ENCODE measurements at regions not wholly inside any gene's neighbourhood (a gene's known extent, or its start where the extent isn't known, plus 50 kb on each side); places are given as distances from the start of the nearest gene placed in this dataset.

GRCh38 chr5:133883916-133884315 lies 84.5 kb downstream of the C5orf15 start:
- BruUV-seq (replicated peaks): no TSS peak
- no peak overlapping the region for H3K4me3 ChIP-seq (ENCODE audit: low read depth in 2 of 2, low read length in 2 of 2)
- in situ Hi-C loops (cut with HindIII; ENCODE audit: low pct_unique_long_range_greater_than_20kb, low sequenced_read_pairs): no loop called here
- intact Hi-C loops (cut with micrococcal nuclease; ENCODE audit: unreplicated experiment): no loop called here
- H3K4me1 ChIP-seq (ENCODE audit: control insufficient read depth, insufficient read depth, low read length): peaks cover 4% of the 10 kb centered on the region; the same call in 1 of the 2 replicates
- no peaks in the 10 kb centered on the region for H3K36me3 ChIP-seq (ENCODE audit: control insufficient read depth, insufficient read depth, low read length)
- H3K27me3 ChIP-seq (ENCODE audit: control insufficient read depth, insufficient read depth, low read length): no peaks in the 10 kb centered on the region
- CTCF ChIA-PET: no interaction called here
- POLR2A ChIA-PET: no interaction called here
- no peaks in the 10 kb centered on the region for H3K9me3 ChIP-seq (ENCODE audit: control insufficient read depth, insufficient read depth, low read depth, low read length)
- H3K27ac ChIP-seq (ENCODE audit: low read length): no peak overlapping the region
- ATAC-seq: no peak
- no peak for DNase-seq (ENCODE audit: low read depth, low spot score)
- TF ChIP-seq SIN3A (IDR thresholded peaks at IDR 0.05; ENCODE audit: borderline replicate concordance, insufficient read depth, low read depth, low read length): no peak
- no peak for TF ChIP-seq CTCF (IDR thresholded peaks at IDR 0.05)
- TF ChIP-seq POLR2AphosphoS5 (IDR thresholded peaks at IDR 0.05; ENCODE audit: low read depth, low read length): no peak
- TF ChIP-seq, protein P1, sequence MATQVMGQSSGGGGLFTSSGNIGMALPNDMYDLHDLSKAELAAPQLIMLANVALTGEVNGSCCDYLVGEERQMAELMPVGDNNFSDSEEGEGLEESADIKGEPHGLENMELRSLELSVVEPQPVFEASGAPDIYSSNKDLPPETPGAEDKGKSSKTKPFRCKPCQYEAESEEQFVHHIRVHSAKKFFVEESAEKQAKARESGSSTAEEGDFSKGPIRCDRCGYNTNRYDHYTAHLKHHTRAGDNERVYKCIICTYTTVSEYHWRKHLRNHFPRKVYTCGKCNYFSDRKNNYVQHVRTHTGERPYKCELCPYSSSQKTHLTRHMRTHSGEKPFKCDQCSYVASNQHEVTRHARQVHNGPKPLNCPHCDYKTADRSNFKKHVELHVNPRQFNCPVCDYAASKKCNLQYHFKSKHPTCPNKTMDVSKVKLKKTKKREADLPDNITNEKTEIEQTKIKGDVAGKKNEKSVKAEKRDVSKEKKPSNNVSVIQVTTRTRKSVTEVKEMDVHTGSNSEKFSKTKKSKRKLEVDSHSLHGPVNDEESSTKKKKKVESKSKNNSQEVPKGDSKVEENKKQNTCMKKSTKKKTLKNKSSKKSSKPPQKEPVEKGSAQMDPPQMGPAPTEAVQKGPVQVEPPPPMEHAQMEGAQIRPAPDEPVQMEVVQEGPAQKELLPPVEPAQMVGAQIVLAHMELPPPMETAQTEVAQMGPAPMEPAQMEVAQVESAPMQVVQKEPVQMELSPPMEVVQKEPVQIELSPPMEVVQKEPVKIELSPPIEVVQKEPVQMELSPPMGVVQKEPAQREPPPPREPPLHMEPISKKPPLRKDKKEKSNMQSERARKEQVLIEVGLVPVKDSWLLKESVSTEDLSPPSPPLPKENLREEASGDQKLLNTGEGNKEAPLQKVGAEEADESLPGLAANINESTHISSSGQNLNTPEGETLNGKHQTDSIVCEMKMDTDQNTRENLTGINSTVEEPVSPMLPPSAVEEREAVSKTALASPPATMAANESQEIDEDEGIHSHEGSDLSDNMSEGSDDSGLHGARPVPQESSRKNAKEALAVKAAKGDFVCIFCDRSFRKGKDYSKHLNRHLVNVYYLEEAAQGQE (IDR thresholded peaks at IDR 0.05; ENCODE audit: insufficient read depth in 1 of 2, low read depth in 2 of 2, low read length in 1 of 2): no peak
- no peak for TF ChIP-seq TCF7L2 (IDR thresholded peaks at IDR 0.05; ENCODE audit: low read depth, low read length)

DNA sequence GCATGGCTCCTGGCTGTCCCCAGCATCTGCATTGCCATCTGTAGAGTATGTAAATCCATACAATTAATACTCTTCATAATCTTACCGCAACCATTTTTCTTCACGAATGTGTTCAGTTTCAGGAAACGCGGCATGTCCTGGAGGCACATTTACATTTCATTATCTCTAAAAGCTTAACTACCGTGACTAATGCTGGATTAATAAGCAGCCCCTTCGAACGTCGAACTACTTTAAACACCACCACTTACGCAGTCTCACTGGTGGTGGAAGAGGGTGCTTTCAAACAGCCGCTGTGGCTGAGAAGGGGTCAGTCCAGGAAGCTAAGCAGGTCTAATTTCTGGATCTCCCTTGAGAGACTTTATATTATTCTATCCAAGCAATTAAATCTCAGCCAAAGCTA lies 85.6 kb downstream of the C5orf15 start:
- H3K27me3 ChIP-seq (ENCODE audit: control insufficient read depth, insufficient read depth, low read length): no peaks in the 10 kb centered on the region
- no peak overlapping the region for H3K4me3 ChIP-seq (ENCODE audit: low read depth in 2 of 2, low read length in 2 of 2)
- DNase-seq (ENCODE audit: low read depth, low spot score) (no peak), ATAC-seq (no peak)
- H3K9me3 ChIP-seq (ENCODE audit: control insufficient read depth, insufficient read depth, low read depth, low read length): no peaks in the 10 kb centered on the region
- BruUV-seq (replicated peaks): no TSS peak
- no peak overlapping the region for H3K27ac ChIP-seq (ENCODE audit: low read length)
- intact Hi-C loops (cut with micrococcal nuclease; ENCODE audit: unreplicated experiment): no loop called here
- ChIA-PET CTCF (interaction anchor here (0.5 kb wide), 1 partner anchor 1051 kb away, joined by 9 read pairs; no protein-coding TSS in a partner anchor), POLR2A (no interaction called here)
- in situ Hi-C loops (cut with HindIII; ENCODE audit: low pct_unique_long_range_greater_than_20kb, low sequenced_read_pairs): no loop called here
- peaks cover 4% of the 10 kb centered on the region; the same call in 1 of the 2 replicates for H3K4me1 ChIP-seq (ENCODE audit: control insufficient read depth, insufficient read depth, low read length)
- TF ChIP-seq, protein P1 (IDR thresholded peaks at IDR 0.05; ENCODE audit: insufficient read depth in 1 of 2, low read depth in 2 of 2, low read length in 1 of 2): no peak
- no peak for TF ChIP-seq SIN3A (IDR thresholded peaks at IDR 0.05; ENCODE audit: borderline replicate concordance, insufficient read depth, low read depth, low read length)
- TF ChIP-seq POLR2AphosphoS5 (IDR thresholded peaks at IDR 0.05; ENCODE audit: low read depth, low read length): no peak
- TF ChIP-seq TCF7L2 (IDR thresholded peaks at IDR 0.05; ENCODE audit: low read depth, low read length): no peak
- TF ChIP-seq CTCF (IDR thresholded peaks at IDR 0.05): no peak
- no peaks in the 10 kb centered on the region for H3K36me3 ChIP-seq (ENCODE audit: control insufficient read depth, insufficient read depth, low read length)

Measured in Panc1 (cell line).